GM03348 (cell line): ENCODE measurements at regions not wholly inside any gene's neighbourhood (a gene's known extent, or its start where the extent isn't known, plus 50 kb on each side); places are given as distances from the start of the nearest gene placed in this dataset.
A peak's percentile ranks its signal among the peaks of the same experiment; 100 is the strongest.

Experiments
- DNase-seq: peaks from one replicate; pipeline ENCODE4 v3.0.0; 2012; ENCODE audit warnings: low spot score

GRCh38 chr19:29096896-29097295 is 116.1 kb downstream of the UQCRFS1 start:
- no peak for DNase-seq

GRCh38 chr19:29093553-29093908 is 119.4 kb downstream of the UQCRFS1 start:
- DNase-seq, result no peak

- no peak for DNase-seq
Observed at GRCh38 chr19:29092712-29093552, 120.0 kb downstream of the UQCRFS1 start.

GRCh38 chr19:29090783-29091526 is 122.0 kb downstream of the UQCRFS1 start:
- DNase-seq, result no peak

GRCh38 chr19:29089315-29089870 is 123.6 kb downstream of the UQCRFS1 start:
- no peak for DNase-seq

- DNase-seq, result no peak
Observed at GRCh38 chr19:29088761-29089160, 124.2 kb downstream of the UQCRFS1 start.

- DNase-seq, result no peak
Observed at GRCh38 chr19:29086646-29087045, 126.3 kb downstream of the UQCRFS1 start.

GRCh38 chr19:29086182-29086581 is 126.8 kb downstream of the UQCRFS1 start:
- DNase-seq, result no peak

- DNase-seq, result no peak
Observed at GRCh38 chr19:29085630-29086029, 127.3 kb downstream of the UQCRFS1 start.

- no peak for DNase-seq
Observed at GRCh38 chr19:29085206-29085605, 127.7 kb downstream of the UQCRFS1 start.

GRCh38 chr19:29084266-29084665 is 128.7 kb downstream of the UQCRFS1 start:
- DNase-seq, result peak; percentile 71

- DNase-seq, result no peak
Observed at GRCh38 chr19:29083863-29084262, 129.1 kb downstream of the UQCRFS1 start.

GRCh38 chr19:29079356-29080032 is 133.5 kb downstream of the UQCRFS1 start:
- peak; percentile 54 for DNase-seq

GRCh38 chr19:29076963-29077362 is 136.0 kb downstream of the UQCRFS1 start:
- DNase-seq, result no peak

- no peak for DNase-seq
Observed at GRCh38 chr19:29076161-29076560, 136.8 kb downstream of the UQCRFS1 start.

- no peak for DNase-seq
Observed at GRCh38 chr19:29075149-29075548, 137.8 kb downstream of the UQCRFS1 start.

GRCh38 chr19:29074579-29074978 is 138.4 kb downstream of the UQCRFS1 start:
- no peak for DNase-seq

GRCh38 chr19:29067831-29068230 is 145.1 kb downstream of the UQCRFS1 start:
- DNase-seq, result no peak

- DNase-seq, result no peak
Observed at GRCh38 chr19:29062475-29063435, 150.2 kb downstream of the UQCRFS1 start.

- no peak for DNase-seq
Observed at GRCh38 chr19:29060813-29061364, 152.1 kb downstream of the UQCRFS1 start.

- DNase-seq, result no peak
Observed at GRCh38 chr19:29056535-29056934, 156.4 kb downstream of the UQCRFS1 start.
